AML-193 (cell line): ENCODE measurements at regions not wholly inside any gene's neighbourhood (a gene's known extent, or its start where the extent isn't known, plus 50 kb on each side); places are given as distances from the start of the nearest gene placed in this dataset.
"Not testable (repeated sequence)": the region's sequence is repeated elsewhere in the genome, so short reads cannot be mapped to it uniquely, and the experiment has no call there.

Experiments
- DNase-seq, 2 experiments: peaks; one replicate each; lab custom pipeline; 2025; lab: John Stamatoyannopoulos, UW

DNA sequence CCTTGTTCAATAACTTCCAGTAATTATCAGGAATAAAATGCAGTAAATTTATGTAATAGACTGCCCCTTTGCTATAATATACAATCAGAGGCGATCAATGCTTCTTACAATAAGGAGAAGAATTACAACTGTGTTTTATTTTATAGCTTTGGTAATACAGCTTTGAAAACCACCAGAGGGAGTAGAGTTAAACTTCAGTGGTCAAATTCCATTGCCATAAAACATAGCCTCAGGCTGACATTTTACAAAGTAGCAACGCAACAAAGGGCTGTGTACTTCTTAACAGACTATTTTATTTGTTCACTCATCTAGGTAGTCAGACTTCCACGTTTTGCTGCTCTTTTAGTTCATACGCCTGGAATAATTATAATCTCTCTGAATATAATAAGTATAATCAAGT lies 58.5 kb downstream of the TEX13C start:
- no peak for DNase-seq

GRCh38 chrX:125378770-125379169 lies 59.1 kb downstream of the TEX13C start:
- DNase-seq = no peak

DNA sequence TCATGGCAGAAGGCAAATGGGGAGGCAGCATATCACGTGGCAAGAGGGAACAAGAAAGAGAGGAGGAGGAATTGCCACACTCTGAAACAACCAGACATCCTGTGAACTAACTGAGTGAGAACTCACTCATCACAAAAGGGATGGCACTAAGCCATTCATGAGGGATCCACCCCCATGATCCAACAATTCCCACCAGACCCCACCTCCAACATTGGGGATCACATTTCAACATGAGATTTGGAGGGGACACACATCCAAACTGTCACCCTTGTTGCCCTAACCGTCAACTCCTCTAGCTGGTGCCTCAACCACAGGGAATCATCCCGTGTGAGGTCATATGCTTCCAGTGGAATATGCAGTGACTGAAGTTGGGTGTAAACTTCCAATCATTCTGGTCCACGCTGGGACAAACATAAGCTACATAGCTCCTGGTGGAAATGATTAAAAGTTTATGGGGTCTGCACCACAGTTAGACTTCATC lies 62.5 kb downstream of the TEX13C start:
- DNase-seq = no peak

- no peak for DNase-seq
Measured at GRCh38 chrX:125382889-125383288, 63.2 kb downstream of the TEX13C start.

DNA sequence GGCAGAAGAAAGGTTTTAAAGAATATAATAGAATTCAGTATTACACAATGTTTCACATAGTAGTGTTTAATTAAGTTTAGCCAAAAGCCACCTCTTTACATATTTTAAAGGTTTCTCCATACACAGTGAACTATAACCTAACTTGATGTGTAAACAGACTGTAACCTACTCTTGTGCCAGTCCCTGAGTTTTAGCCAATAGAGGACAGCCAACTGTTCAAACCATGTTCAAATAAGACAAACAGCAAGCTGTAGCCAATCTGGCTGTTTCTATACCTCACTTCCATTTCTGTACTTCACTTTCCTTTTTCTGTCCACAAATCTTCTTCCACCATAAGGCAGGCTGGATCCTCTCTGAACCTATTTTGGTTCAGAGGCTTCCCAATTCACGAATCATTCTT lies 65.2 kb downstream of the TEX13C start:
- no peak for DNase-seq

DNA sequence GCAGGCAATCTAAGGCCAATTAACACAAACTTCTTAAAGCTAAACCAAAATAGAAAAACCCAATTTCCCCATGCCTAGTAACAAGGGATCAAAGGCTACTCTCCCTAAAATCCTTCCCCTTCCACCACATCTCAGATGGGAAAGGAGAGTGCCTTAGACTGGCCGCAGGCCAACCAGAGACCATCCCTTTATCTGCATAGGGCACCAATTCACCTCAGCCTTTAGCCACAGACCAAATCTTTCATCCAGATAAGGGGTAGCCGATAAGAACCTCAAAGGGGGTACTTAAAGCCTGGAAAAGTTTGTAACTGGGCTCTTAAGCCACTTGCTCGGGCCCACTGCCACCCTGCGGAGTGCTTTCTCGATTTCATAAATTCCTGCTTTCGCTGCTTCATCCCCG lies 68.3 kb downstream of the TEX13C start:
- no peak for DNase-seq

GRCh38 chrX:125394449-125394848 lies 74.8 kb downstream of the TEX13C start:
- no peak for DNase-seq

- DNase-seq = no peak
Measured at GRCh38 chrX:125395626-125396025, 76.0 kb downstream of the TEX13C start.

DNA sequence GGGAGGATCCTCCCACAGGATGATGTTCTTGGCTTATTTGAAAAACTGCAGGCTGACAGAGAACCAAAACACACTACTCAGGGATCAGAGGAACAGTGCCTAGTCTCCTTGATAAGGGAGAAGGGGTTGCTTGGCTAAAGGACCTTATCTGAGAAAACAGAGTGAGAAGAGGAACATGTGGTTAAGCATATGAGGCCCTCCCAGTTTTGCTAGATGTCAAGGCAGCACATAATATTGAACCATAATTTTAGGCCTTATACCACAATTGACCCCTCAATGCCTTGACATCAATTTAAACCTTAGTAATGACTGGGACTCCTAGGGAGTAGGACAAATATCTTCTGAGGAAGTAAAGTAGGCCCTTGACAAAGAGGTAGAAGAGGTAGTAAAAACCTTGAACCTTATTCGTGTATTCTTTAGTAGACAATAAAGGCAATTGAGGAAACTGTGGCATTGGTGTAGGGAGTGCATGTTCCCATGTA lies 79.3 kb downstream of the TEX13C start:
- no peak for DNase-seq

GRCh38 chrX:125402807-125403206 lies 83.1 kb downstream of the TEX13C start:
- DNase-seq = no peak

GRCh38 chrX:125404667-125405160 lies 85.0 kb downstream of the TEX13C start:
- DNase-seq = no peak

- no peak for DNase-seq
Measured at GRCh38 chrX:125405339-125405738, 85.7 kb downstream of the TEX13C start.

DNA sequence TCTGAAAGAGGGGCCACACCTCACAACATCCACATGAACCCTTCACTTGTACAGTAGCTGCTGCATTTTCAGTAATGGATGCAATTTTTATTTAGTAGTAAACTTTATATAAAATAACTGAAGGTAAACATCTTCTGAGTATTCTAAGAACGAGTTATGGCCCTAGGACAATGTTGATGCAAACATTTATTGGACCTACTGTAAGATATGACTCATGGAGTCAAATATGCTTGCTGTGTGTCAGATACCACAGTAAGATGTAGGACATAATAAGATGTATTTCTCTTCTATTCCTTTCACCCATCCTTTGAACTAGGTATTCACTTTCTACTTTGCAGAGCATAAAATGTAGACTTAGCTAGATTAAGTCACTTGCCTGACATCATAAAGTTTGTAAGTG lies 87.6 kb downstream of the TEX13C start:
- DNase-seq = no peak

DNA sequence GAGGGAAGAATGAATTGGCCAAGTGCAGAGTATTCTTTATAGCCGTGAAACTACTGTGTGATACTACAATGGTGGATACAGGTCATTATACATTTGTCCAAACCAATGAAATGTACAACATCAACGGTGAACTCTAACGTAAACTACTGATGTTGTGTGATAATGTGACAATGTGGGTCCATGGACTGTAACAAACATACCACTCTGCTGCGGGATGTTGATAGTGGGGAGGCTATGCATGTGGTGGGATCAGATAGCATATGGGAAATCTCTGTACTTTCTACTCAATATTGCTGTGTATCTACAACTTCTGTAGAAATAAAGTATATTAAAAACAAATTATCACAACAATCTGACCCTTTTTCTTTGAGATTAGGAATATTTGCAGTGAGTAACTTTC lies 101.1 kb downstream of the TEX13C start:
- DNase-seq = no peak

- DNase-seq = no peak
Measured at GRCh38 chrX:125422986-125423385, 103.3 kb downstream of the TEX13C start.

GRCh38 chrX:125424536-125424935 lies 104.9 kb downstream of the TEX13C start:
- DNase-seq = no peak

DNA sequence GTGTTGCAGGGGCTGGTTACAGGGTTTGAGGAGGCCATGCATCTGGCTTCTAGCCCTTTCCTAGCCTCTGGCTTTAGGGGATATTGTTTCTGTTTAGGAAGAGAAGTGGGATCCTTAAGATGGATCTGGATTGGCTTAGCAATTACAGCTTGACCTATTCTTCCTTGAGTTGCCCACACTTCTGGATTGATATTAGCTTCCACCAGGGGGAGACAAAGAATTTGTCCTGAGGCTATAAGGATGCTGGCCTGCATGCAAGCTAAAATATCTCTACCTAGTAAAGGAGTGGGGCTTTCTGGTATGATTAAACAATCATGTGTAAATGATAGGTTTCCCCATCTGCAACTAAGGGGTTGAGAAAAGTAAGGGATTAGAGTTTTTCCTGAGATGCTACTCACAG lies 117.2 kb downstream of the TEX13C start:
- DNase-seq = peak; percentile 4 to 6

GRCh38 chrX:125439194-125439849 lies 119.7 kb downstream of the TEX13C start:
- no peak for DNase-seq

DNA sequence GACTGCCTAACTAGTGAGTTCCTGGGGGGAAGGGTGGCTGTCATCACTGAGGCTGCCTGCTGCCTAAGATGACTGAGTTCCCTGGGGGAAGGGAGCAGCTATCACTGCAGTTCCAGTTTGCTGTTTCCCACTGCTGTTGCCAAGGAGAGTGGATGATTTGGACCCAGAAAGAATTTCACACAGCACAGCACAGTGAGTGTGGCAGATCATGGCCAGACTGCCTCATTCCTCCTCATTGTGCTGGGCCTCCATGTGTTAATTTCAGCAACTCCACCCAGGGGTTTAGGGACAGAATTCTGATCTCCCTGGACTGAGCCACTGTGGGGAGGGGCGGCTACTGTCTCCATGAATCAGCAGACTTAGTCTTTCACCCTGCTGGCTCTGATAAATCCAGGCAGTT lies 125.0 kb downstream of the TEX13C start:
- no peak for DNase-seq

DNA sequence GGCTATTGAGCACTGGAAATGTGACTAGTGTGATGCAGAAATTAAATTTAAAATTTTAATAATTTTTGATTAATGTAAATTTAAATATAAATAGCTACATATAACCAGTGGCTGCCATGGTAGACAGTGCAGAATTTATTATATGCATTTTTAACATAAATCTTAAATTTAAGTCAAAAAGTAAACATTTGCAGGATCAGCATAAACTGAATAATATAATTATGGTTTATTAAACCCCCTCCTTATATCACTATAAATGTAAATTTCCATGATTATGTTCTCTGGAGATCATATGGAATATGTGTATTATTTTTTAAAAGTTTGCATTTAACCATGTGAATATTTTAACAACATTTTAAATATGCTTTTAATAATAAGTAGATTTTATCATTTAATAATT lies 155.8 kb downstream of the TEX13C start:
- no peak for DNase-seq

DNA sequence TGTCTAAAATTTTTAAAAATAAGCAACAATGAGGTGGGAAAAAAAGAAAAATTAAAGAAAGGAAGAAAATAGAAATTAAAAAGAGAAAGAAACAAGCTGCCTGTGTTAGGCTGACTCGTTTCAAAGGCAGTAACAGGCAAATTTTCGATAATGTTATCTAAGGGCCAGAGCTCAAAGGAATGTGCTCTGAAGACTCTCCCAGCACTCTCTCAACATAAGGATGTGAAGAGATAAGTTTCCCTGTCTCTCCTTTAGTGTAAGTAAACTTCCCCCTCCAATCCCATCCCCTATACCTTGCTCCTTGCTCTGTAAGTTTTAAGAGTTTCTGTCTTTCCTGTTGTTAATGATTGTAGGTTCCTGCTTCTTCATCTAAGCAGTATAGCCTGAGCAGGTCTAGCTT lies 172.8 kb downstream of the TEX13C start:
- no peak for DNase-seq

DNA sequence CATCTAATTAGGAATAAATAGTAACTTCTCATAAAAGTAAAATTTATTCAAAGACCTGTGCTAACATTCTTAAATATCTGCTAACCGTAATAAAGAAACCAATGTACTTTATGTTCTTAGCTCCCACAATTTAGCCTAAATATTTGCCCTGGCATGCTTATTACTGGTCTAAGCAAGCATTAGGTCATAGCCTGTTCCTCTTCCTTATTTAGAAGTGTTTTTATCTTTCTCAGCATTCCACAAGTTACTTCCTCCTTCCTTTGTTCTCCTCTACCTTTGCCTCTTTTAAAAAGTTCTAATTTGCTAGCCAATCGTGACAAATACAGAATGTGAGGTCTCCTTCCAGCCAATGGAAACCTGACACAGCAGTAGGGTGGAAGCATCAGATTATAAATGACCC lies 173.3 kb downstream of the TEX13C start:
- not testable (repeated sequence) for DNase-seq

DNA sequence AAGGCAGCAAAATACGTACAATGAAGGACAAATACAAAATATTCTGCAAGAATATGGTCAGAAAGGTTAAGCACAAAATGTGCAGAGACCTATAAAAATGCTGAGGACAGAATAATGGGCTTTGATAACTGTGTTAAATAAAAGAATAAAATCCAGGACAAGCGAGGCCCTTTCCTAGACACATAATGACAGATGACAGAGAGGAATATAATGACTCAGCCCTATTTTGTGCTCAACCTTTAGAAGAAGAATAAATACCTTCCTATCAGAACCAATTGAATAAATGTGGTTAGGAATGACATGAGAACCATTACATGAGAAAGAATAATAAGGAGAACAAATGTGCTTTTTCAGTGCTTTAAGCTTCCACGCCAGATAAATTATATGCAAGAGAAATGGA lies 178.0 kb downstream of the TEX13C start:
- no peak for DNase-seq

DNA sequence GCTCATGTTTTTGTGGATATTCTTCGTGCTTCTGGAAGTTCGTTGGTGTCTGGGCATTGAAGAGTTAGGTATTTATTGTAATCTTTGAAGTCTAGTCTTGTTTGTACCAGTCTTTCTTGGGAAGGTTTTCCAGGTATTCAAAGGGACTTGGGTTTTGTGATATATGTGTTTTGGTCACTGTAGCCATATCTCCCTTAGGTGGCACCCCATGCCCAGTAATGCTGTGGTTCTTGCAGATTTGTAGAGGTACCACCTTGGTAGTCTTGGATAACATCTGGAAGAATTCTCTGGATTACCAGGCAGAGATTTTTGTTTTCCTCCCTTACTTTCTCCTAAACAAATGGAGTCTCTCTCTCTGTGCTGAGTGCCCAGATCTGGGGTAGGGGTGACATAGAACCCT lies 184.1 kb downstream of the TEX13C start:
- no peak for DNase-seq
